AG20443 (cell line): ENCODE measurements at regions not wholly inside any gene's neighbourhood (a gene's known extent, or its start where the extent isn't known, plus 50 kb on each side); places are given as distances from the start of the nearest gene placed in this dataset.

ENCODE experiments used
- DNase-seq: peaks from one replicate; pipeline ENCODE4 v3.0.0; 2012; ENCODE audit warnings: low spot score, mixed read lengths

GRCh38 chr5:2992806-2993205 lies 241.3 kb upstream of the IRX2 start:
- DNase-seq, result no peak

GRCh38 chr5:2991884-2992283 lies 240.4 kb upstream of the IRX2 start:
- DNase-seq, result no peak

- DNase-seq, result no peak
Measured at GRCh38 chr5:2989517-2989916, 238.0 kb upstream of the IRX2 start.

GRCh38 chr5:2986301-2986700 lies 234.8 kb upstream of the IRX2 start:
- DNase-seq, result no peak

GRCh38 chr5:2985718-2986117 lies 234.2 kb upstream of the IRX2 start:
- DNase-seq, result no peak

- no peak for DNase-seq
Measured at GRCh38 chr5:2983583-2984300, 232.3 kb upstream of the IRX2 start.

GRCh38 chr5:2981652-2982051 lies 230.2 kb upstream of the IRX2 start:
- DNase-seq, result no peak

- DNase-seq, result no peak
Measured at GRCh38 chr5:2981035-2981434, 229.6 kb upstream of the IRX2 start.

GRCh38 chr5:2960294-2960693 lies 208.8 kb upstream of the IRX2 start:
- no peak for DNase-seq

- no peak for DNase-seq
Measured at GRCh38 chr5:2958976-2959375, 207.5 kb upstream of the IRX2 start.

GRCh38 chr5:2948875-2949274 lies 197.4 kb upstream of the IRX2 start:
- DNase-seq, result no peak

- no peak for DNase-seq
Measured at GRCh38 chr5:2946315-2946714, 194.8 kb upstream of the IRX2 start.

GRCh38 chr5:2936413-2936812 lies 184.9 kb upstream of the IRX2 start:
- no peak for DNase-seq

- DNase-seq, result no peak
Measured at GRCh38 chr5:2929779-2930178, 178.3 kb upstream of the IRX2 start.

GRCh38 chr5:2921651-2922050 lies 170.2 kb upstream of the IRX2 start:
- no peak for DNase-seq

GRCh38 chr5:2921176-2921575 lies 169.7 kb upstream of the IRX2 start:
- peak; percentile 2 for DNase-seq

GRCh38 chr5:2920312-2920711 lies 168.8 kb upstream of the IRX2 start:
- peak; percentile 3 for DNase-seq

- DNase-seq, result peak; percentile 5
Measured at GRCh38 chr5:2919310-2920018, 168.0 kb upstream of the IRX2 start.

- peak; percentile 1 for DNase-seq
Measured at GRCh38 chr5:2917524-2917923, 166.0 kb upstream of the IRX2 start.

GRCh38 chr5:2917093-2917492 lies 165.6 kb upstream of the IRX2 start:
- DNase-seq, result peak; percentile 3

- DNase-seq, result no peak
Measured at GRCh38 chr5:2916076-2916682, 164.7 kb upstream of the IRX2 start.

GRCh38 chr5:2914981-2915484 lies 163.6 kb upstream of the IRX2 start:
- no peak for DNase-seq

- DNase-seq, result no peak
Measured at GRCh38 chr5:2914022-2914661, 162.7 kb upstream of the IRX2 start.
